GM12878 (cell line): ENCODE measurements at regions not wholly inside any gene's neighbourhood (a gene's known extent, or its start where the extent isn't known, plus 50 kb on each side); places are given as distances from the start of the nearest gene placed in this dataset.

ENCODE experiments used
- ATAC-seq: fragments of 200-7000 bp; cut with Tn5 transposase; 3 replicates; pipeline ENCODE4 v1.9.1; 2020; ENCODE audit warnings: mild to moderate bottlenecking, moderate library complexity
- BruUV-seq: library from RNA; stranded (reverse); fragments of 400-500 nt; replicated peaks from 2 replicates; lab custom pipeline; 2021; lab: Mats Ljungman, UMichigan
- CTCF ChIA-PET: fragments of 300-600 bp; sonication (Branson Sonifier 250); formaldehyde crosslinking; extraction: SDS; loops from one replicate; lab custom pipeline; 2021; ENCODE audit warnings: inconsistent platforms; lab: Yijun Ruan, JAX
- POLR2A ChIA-PET: fragments of 350-600 bp; formaldehyde crosslinking; extraction: SDS; loops from one replicate; lab custom pipeline; 2021; ENCODE audit warnings: inconsistent platforms; lab: Charles Lee
- RAD21 ChIA-PET: fragments of 300-600 bp; sonication (Branson Sonifier 250); formaldehyde crosslinking; loops from one replicate; lab custom pipeline; 2023; ENCODE audit warnings: antibody characterized with exemption; ENCODE audit not compliant: unreplicated experiment; lab: Charles Lee
- SMC1A ChIA-PET: fragments of 300-600 bp; sonication (Branson Sonifier 250); formaldehyde crosslinking; loops from one replicate; lab custom pipeline; 2023; ENCODE audit not compliant: unreplicated experiment, uncharacterized antibody; lab: Charles Lee
- DNase-seq: peaks from one replicate; pipeline ENCODE4 v3.0.0-alpha.2; 2011; ENCODE audit warnings: low read depth, low spot score
- FAIRE-seq: peaks from 3 replicates; lab custom pipeline; 2011; peaks lifted over from hg19 to GRCh38; lab: Jason Lieb, UNC
- H2AFZ ChIP-seq: 2 replicates; pipeline ENCODE4 v1.6.0; 2011; ENCODE audit warnings: low read depth, low read length, control low read depth; ENCODE audit not compliant: control insufficient read depth
- H3K27ac ChIP-seq: 2 replicates; pipeline ENCODE4 v1.5.1; 2011; ENCODE audit warnings: control low read depth; ENCODE audit not compliant: control insufficient read depth, insufficient read depth
- H3K27me3 ChIP-seq, 2 experiments: replicated peaks in 1 of 2; 2 replicates each; pipeline versions ENCODE4 v1.6.0 to v1.6.1; 2011; ENCODE audit warnings: low read length in 1 of 2; ENCODE audit not compliant: control insufficient read depth in 2 of 2, insufficient read depth in 2 of 2
- H3K36me3 ChIP-seq, 2 experiments: 2 replicates each; pipeline ENCODE4 v1.5.1; 2011; ENCODE audit warnings: low read length in 1 of 2; ENCODE audit not compliant: control insufficient read depth in 2 of 2, insufficient read depth in 2 of 2
- H3K4me1 ChIP-seq: 2 replicates; pipeline ENCODE4 v1.6.1; 2011; ENCODE audit warnings: mild to moderate bottlenecking, low read length, moderate library complexity, mixed read lengths; ENCODE audit not compliant: control insufficient read depth, insufficient read depth
- H3K4me2 ChIP-seq: 2 replicates; pipeline ENCODE4 v1.6.0; 2011; ENCODE audit warnings: control low read depth; ENCODE audit not compliant: control insufficient read depth, insufficient read depth
- H3K4me3 ChIP-seq: fragments of 200-600 bp; sonication (generic); 2 replicates; pipeline ENCODE4 v1.5.1; 2016
- H3K79me2 ChIP-seq: 2 replicates; pipeline ENCODE4 v1.6.0; 2011; ENCODE audit warnings: low read length; ENCODE audit not compliant: control insufficient read depth, insufficient read depth
- H3K9ac ChIP-seq: 2 replicates; pipeline ENCODE4 v1.8.0; 2011; ENCODE audit warnings: low read length, control low read depth, mixed read lengths; ENCODE audit not compliant: control insufficient read depth, insufficient read depth
- H3K9me3 ChIP-seq: replicated peaks from 3 replicates; pipeline ENCODE4 v1.5.1; 2011; ENCODE audit warnings: mild to moderate bottlenecking, low read length; ENCODE audit not compliant: control insufficient read depth, insufficient read depth
- H4K20me1 ChIP-seq: 2 replicates; pipeline ENCODE4 v1.6.0; 2011; ENCODE audit not compliant: control insufficient read depth, insufficient read depth
- CREM ChIP-seq: IDR thresholded peaks from 2 replicates; pipeline ENCODE4 v1.6.1; 2014; ENCODE audit warnings: antibody characterized with exemption, low read depth
- ESRRA ChIP-seq: IDR thresholded peaks from 2 replicates; pipeline ENCODE4 v1.6.1; 2012; ENCODE audit warnings: mild to moderate bottlenecking, low read length, improper control_type of control experiment
- FOS ChIP-seq: IDR thresholded peaks from 3 replicates; pipeline ENCODE4 v1.6.1; 2011; ENCODE audit warnings: borderline replicate concordance; ENCODE audit not compliant: insufficient read length; ENCODE audit errors: extremely low read depth
- FOXM1 ChIP-seq: IDR thresholded peaks from 2 replicates; pipeline ENCODE4 v1.6.1; 2012; ENCODE audit warnings: low read depth, mild to moderate bottlenecking, inconsistent platforms, low read length, moderate library complexity
- LARP7 ChIP-seq: fragments of 450-650 bp; IDR thresholded peaks from 2 replicates; pipeline ENCODE4 v1.6.1; 2017; ENCODE audit warnings: mild to moderate bottlenecking
- MEF2A ChIP-seq: IDR thresholded peaks from 2 replicates; pipeline ENCODE4 v1.6.1; 2011; ENCODE audit warnings: low read depth, mild to moderate bottlenecking, low read length, moderate library complexity; ENCODE audit not compliant: insufficient read depth
- PAX8 ChIP-seq: fragments of 450-650 bp; IDR thresholded peaks from 2 replicates; pipeline ENCODE4 v1.6.1; 2017; ENCODE audit warnings: mild to moderate bottlenecking, moderate library complexity
- RAD51 ChIP-seq: fragments of 450-650 bp; IDR thresholded peaks from 2 replicates; pipeline ENCODE4 v1.6.1; 2016; ENCODE audit warnings: moderate library complexity, mild to moderate bottlenecking, inconsistent platforms
- TCF12 ChIP-seq: IDR thresholded peaks from 2 replicates; pipeline ENCODE4 v1.6.1; 2011; ENCODE audit warnings: low read depth, mild to moderate bottlenecking, low read length
- ZNF207 ChIP-seq: fragments of 450-650 bp; IDR thresholded peaks from 2 replicates; pipeline ENCODE4 v1.6.1; 2014; ENCODE audit warnings: antibody characterized with exemption, mild to moderate bottlenecking, borderline replicate concordance
- ZNF622 ChIP-seq: fragments of 450-650 bp; IDR thresholded peaks from 2 replicates; pipeline ENCODE4 v1.6.1; 2017; ENCODE audit warnings: mild to moderate bottlenecking, inconsistent platforms
- WGBS: methylation state at CpG from one replicate; pipeline ENCODE4 v1.1.6; 2016; ENCODE audit warnings: low lambda C conversion rate; ENCODE audit not compliant: insufficient replicate concordance, insufficient coverage; ENCODE audit errors: missing lambda C conversion rate; 5-methylcytosine and 5-hydroxymethylcytosine counted together
- in situ Hi-C: fragments of 300-500 bp; cut with MboI; formaldehyde crosslinking; loops from 9 replicates; pipeline ENCODE4 v1.14.3; 2018; ENCODE audit warnings: mixed read lengths
- intact Hi-C: fragments of 100-400 bp; cut with micrococcal nuclease; formaldehyde crosslinking; loops from one replicate; pipeline ENCODE4 v1.14.2; 2022; ENCODE audit not compliant: unreplicated experiment
- TF ChIP-seq, protein P1 (sequence below): fragments of 450-650 bp; formaldehyde crosslinking; IDR thresholded peaks from 2 replicates; pipeline ENCODE4 v1.5.0; 2022; ENCODE audit warnings: mild to moderate bottlenecking, missing genetic modification characterization

DNA sequence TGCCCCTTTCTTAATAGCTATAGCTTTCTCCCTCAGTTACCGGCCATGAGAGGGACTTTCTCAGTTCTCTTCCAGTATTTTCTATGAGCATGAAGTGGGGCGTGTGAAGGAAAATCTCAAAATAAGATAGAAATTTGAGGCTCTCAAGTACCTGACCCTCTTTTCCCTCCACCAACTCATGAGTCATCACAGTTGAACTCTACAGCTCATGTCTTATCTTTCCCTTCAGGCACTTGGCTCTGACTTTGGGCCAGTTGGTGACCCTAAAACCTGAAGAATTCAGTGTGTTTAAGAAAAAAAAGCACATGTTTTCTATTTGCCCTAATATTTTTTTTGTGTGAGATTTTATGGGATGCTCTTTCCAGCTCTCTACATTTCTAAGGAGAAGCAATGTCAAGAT lies 896.7 kb upstream of the ZEB2 start (continued):
- TF ChIP-seq ZNF622: no peak
- TF ChIP-seq, protein P1, sequence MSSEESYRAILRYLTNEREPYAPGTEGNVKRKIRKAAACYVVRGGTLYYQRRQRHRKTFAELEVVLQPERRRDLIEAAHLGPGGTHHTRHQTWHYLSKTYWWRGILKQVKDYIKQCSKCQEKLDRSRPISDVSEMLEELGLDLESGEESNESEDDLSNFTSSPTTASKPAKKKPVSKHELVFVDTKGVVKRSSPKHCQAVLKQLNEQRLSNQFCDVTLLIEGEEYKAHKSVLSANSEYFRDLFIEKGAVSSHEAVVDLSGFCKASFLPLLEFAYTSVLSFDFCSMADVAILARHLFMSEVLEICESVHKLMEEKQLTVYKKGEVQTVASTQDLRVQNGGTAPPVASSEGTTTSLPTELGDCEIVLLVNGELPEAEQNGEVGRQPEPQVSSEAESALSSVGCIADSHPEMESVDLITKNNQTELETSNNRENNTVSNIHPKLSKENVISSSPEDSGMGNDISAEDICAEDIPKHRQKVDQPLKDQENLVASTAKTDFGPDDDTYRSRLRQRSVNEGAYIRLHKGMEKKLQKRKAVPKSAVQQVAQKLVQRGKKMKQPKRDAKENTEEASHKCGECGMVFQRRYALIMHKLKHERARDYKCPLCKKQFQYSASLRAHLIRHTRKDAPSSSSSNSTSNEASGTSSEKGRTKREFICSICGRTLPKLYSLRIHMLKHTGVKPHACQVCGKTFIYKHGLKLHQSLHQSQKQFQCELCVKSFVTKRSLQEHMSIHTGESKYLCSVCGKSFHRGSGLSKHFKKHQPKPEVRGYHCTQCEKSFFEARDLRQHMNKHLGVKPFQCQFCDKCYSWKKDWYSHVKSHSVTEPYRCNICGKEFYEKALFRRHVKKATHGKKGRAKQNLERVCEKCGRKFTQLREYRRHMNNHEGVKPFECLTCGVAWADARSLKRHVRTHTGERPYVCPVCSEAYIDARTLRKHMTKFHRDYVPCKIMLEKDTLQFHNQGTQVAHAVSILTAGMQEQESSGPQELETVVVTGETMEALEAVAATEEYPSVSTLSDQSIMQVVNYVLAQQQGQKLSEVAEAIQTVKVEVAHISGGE: no peak
- TF ChIP-seq TCF12: no peak
- no peak for TF ChIP-seq ZNF207

DNA sequence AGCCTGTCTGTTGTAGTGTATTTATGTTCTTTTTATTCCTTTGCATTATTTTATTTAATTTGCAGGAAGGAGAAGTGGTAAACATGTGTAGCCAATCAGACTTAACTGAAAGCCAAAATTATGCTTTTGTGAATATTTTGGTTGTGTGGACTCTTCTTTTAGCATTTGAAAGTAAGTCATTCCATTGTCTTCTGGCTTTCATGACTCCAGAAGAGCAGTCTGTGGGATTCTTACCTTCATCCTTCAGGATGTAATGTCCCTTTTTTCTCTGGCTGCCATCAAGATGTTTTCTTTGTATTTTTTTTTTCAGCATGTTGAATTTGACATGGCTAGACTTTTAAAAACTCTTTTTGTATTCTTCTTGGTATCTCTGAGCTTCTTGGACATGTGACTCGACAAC lies 895.2 kb upstream of the ZEB2 start:
- Histone ChIP-seq H3K9ac (no peak overlapping the region), H3K4me1 (no peaks in the 10 kb centered on the region), H3K4me2 (no peak overlapping the region), H2AFZ (no peak overlapping the region), H3K79me2 (no peaks in the 10 kb centered on the region), H4K20me1 (no peaks in the 10 kb centered on the region), H3K36me3 (no peaks in the 10 kb centered on the region), H3K9me3 (no peaks in the 10 kb centered on the region; the same call in 1 of the 3 replicates), H3K4me3 (no peak overlapping the region), H3K27me3 (no peaks in the 10 kb centered on the region), H3K27ac (no peak overlapping the region)
- no TSS peak for BruUV-seq
- ChIA-PET SMC1A (interaction anchor here (0.7 kb wide), 1 partner anchor 482 kb away, joined by 3 read pairs; no protein-coding TSS in a partner anchor), CTCF (no interaction called here), POLR2A (no interaction called here), RAD21 (no interaction called here)
- intact Hi-C loops: loop anchor here (10.0 kb wide), 1 partner anchor 340 kb away; no protein-coding TSS in a partner anchor
- ATAC-seq (no peak), FAIRE-seq (no peak), DNase-seq (no peak)
- WGBS: 0% methylated on average over 1 of the region's 1 CpG
- TF ChIP-seq RAD51: no peak
- no peak for TF ChIP-seq LARP7
- TF ChIP-seq CREM: no peak
- no peak for TF ChIP-seq PAX8
- no peak for TF ChIP-seq ESRRA
- TF ChIP-seq MEF2A: no peak
- TF ChIP-seq FOXM1: no peak
- no peak for TF ChIP-seq FOS
- in situ Hi-C loops: no loop called here
